NCI-H1105 (cell line): ENCODE measurements at regions not wholly inside any gene's neighbourhood (a gene's known extent, or its start where the extent isn't known, plus 50 kb on each side); places are given as distances from the start of the nearest gene placed in this dataset.

Experiments used
- DNase-seq: peaks from one replicate; lab custom pipeline; 2025; lab: John Stamatoyannopoulos, UW

DNA sequence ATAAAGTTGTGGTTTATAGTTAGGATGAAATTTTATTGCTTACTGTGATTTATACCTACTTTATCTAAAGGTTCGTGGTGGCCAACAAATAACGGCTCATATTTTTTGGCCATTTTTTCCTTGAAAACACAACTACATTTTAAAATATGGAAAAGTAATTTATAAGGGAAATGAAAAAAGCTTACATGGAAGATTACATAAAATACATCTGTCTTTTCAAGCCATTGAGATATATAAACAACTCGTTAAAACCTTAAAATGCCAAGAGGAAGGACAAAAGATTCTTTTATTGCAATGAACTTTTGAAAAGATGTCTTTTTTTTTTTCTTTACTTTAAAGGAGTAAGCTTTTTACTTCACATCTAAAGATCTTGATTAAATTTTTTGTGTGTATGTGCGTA, 55.4 kb upstream of the EYA4 start:
- DNase-seq, result no peak

DNA sequence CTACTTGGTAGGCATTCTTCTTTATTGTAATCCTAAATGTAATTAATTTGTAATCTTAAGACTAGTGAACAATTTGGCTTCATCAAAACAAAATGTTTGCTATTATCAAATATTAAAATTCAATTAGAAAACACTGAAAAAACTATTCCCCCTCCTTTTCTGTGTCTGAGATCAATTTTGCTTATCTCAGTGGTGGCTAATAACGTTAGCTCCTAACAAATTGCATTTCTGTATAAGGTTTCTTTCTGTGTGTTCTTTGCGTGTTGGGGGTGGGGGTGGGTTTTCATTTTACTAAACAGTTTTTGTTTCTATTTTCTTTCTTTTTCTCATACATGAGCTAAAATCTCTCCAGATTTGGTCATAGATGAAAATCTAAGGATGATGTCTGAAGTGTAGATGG, 54.0 kb upstream of the EYA4 start:
- DNase-seq, result no peak

- DNase-seq, result no peak
These were observed 53.3 kb upstream of the EYA4 start for GRCh38 chr6:133187657-133188453.

- DNase-seq, result no peak
These were observed 50.2 kb upstream of the EYA4 start for GRCh38 chr6:133190912-133191311.

- no peak for DNase-seq
These were observed 49.8 kb upstream of the EYA4 start for GRCh38 chr6:133191323-133191722.
